Heart left ventricle (tissue), 16 donors: ENCODE measurements at regions not wholly inside any gene's neighbourhood (a gene's known extent, or its start where the extent isn't known, plus 50 kb on each side); places are given as distances from the start of the nearest gene placed in this dataset.
A peak's percentile ranks its signal among the peaks of the same experiment; 100 is the strongest.

ENCODE experiments used
- ATAC-seq, 4 donors: fragments of 200-7000 bp; cut with Tn5 transposase; one replicate each; pipeline ENCODE4 v1.9.1; 2020 to 2022; ENCODE audit warnings: moderate library complexity in 4 of 4, mild to moderate bottlenecking in 3 of 4, moderate number of reproducible peaks in 1 of 4
- DNase-seq, 5 donors: peaks; one replicate each; pipeline ENCODE4 v3.0.0-alpha.2; 2020
- H3K27ac ChIP-seq, 12 donors: fragments of 200-600 bp; sonication (generic) in 4 of 12; one replicate each; pipeline versions ENCODE4 v1.5.0 to v1.8.0; 2016 to 2022; ENCODE audit warnings: mild to moderate bottlenecking in 2 of 12
- H3K27me3 ChIP-seq, 9 donors: fragments of 200-600 bp; sonication (generic) in 2 of 9; one replicate each; pipeline versions ENCODE4 v1.5.1 to v1.8.0; 2016 to 2022; ENCODE audit warnings: mild to moderate bottlenecking in 3 of 9
- H3K36me3 ChIP-seq, 9 donors: fragments of 200-600 bp; sonication (generic) in 2 of 9; one replicate each; pipeline versions ENCODE4 v1.5.0 to v1.8.0; 2018 to 2022; ENCODE audit warnings: mild to moderate bottlenecking in 2 of 9
- H3K4me1 ChIP-seq, 12 donors: fragments of 200-600 bp; sonication (generic) in 4 of 12; one replicate each; pipeline versions ENCODE4 v1.5.0 to v1.8.0; 2016 to 2022; ENCODE audit warnings: mild to moderate bottlenecking in 3 of 12
- H3K4me3 ChIP-seq, 12 donors: fragments of 200-600 bp; sonication (generic) in 4 of 12; one replicate each; pipeline versions ENCODE4 v1.5.0 to v1.8.0; 2017 to 2022; ENCODE audit warnings: mild to moderate bottlenecking in 9 of 12, moderate library complexity in 4 of 12
- H3K9me3 ChIP-seq, 12 donors: fragments of 200-600 bp; sonication (generic) in 4 of 12; one replicate each; pipeline versions ENCODE4 v1.5.0 to v1.8.0; 2016 to 2022; ENCODE audit warnings: mild to moderate bottlenecking in 1 of 12
- POLR2A ChIP-seq, 2 donors: fragments of 450-650 bp; IDR thresholded peaks; one replicate each; pipeline ENCODE4 v1.6.1; 2017; ENCODE audit warnings: antibody characterized with exemption in 2 of 2, mild to moderate bottlenecking in 2 of 2, moderate library complexity in 2 of 2
- WGBS, 4 donors: extraction: QIAGEN DNeasy Blood & Tissue Kit in 2 of 4; methylation state at CpG; one replicate each; pipeline versions ENCODE4 v1.1.5 to v1.1.7; 2013 to 2018; 5-methylcytosine and 5-hydroxymethylcytosine counted together
- intact Hi-C, 10 donors: fragments of 100-400 bp; cut with DNase I; formaldehyde crosslinking; loops; one replicate each; pipeline versions ENCODE4 v1.11.1 to v1.14.2; 2022
- TF ChIP-seq, protein P1 (sequence below), 12 donors: fragments of 200-600 bp; sonication (generic) in 4 of 12; IDR thresholded peaks; one replicate each; pipeline versions ENCODE4 v1.5.0 to v1.8.0; 2018 to 2022; ENCODE audit warnings: antibody characterized with exemption in 12 of 12, mild to moderate bottlenecking in 5 of 12
- donor health status: ischemic (EF 13 %, LVEDD 7.1; RV severe dilation, severe dysfunction).
- donor health status: healthy with polysubstance abuse.
- donor health status: DM: no; HTN: yes; CAD: no.
- donor health status: DM: no; HTN: no; CAD: no.
- donor health status: ischemic (EF 25% LVEDD 6.9; RV normal size, moderate dysfunction).
- donor health status: ischemic (EF 25% LVEDD 5.7; RV mildly dilated, moderate dysfunction).
- donor health status: healthy.
- donor health status: DM: yes; HTN: yes; CAD: no.
- donor health status: ischemic (EF 35%, LVEDD 5.7; RV mildly dilated, moderate dysfunction).
- donor health status: nonischemic (EF 11% LVEDD 7.7; RV severe dilation, severe dysfunction).
- donor health status: DM: yes; HTN: yes; CAD: no.
- donor health status: PGD.
- donor health status: ischemic (EF 29% LVEDD 5.4; RV normal size, mild dysfunction).
- donor health status: nonischemic (EF 23%, LVEDD 6.1; RV moderate dilation, normal function).

DNA sequence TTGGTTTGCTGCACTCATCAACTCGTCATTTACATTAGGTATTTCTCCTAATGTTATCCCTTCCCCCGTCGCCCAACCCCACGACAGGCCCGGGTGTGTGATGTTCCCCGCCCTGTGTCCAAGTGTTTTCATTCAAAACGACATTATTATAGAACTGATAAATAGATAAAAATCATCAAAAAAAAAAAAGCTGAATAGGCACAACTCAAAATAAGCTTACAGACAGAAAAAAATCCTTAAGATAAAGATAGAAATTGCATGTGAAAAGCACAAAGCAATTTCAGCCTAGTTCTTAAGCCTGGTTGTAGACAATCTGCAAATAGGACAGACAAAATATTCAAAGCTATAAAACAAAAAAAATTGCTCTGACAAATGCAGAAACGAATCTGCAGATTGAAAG lies 142.9 kb upstream of the LNX1 start:
- WGBS, 4 donors: 54 to 71% (median 63%) methylated on average over 8 of the region's 8 CpGs
- no peak for ATAC-seq
- intact Hi-C loops: no loop called here

DNA sequence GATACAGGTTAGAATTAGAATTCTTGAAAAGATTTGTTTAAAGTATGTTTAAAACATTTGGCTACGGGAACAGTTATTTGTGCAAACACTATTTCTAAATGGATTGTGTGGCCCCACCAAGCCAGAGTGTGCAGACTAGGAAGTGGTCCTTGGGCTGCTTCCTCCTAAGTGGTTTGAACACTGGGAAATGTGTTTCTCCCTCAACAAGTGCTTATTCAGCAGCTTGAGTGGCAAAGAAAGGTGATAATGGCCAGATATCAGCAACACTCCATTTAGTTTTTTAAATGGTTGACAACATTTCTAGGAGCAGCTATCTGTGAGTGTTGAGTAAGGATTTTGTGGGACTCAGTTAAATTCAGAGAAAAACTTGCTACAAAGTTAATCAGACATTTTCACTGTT lies 141.4 kb upstream of the LNX1 start:
- ATAC-seq (no peak), DNase-seq (no peak)
- Histone ChIP-seq H3K36me3 (no peaks in the 10 kb centered on the region), H3K27ac (no peak overlapping the region), H3K4me1 (peaks cover 0 to 22% (median 0%) of the 10 kb centered on the region in 12 donors), H3K4me3 (no peak overlapping the region), H3K9me3 (no peaks in the 10 kb centered on the region), H3K27me3 (no peaks in the 10 kb centered on the region)
- intact Hi-C loops: no loop called here
- 84 to 92% (median 89%) methylated on average over 1 of the region's 1 CpG for WGBS, 4 donors
- TF ChIP-seq POLR2A (IDR thresholded peaks at IDR 0.05): no peak
- TF ChIP-seq, protein P1, sequence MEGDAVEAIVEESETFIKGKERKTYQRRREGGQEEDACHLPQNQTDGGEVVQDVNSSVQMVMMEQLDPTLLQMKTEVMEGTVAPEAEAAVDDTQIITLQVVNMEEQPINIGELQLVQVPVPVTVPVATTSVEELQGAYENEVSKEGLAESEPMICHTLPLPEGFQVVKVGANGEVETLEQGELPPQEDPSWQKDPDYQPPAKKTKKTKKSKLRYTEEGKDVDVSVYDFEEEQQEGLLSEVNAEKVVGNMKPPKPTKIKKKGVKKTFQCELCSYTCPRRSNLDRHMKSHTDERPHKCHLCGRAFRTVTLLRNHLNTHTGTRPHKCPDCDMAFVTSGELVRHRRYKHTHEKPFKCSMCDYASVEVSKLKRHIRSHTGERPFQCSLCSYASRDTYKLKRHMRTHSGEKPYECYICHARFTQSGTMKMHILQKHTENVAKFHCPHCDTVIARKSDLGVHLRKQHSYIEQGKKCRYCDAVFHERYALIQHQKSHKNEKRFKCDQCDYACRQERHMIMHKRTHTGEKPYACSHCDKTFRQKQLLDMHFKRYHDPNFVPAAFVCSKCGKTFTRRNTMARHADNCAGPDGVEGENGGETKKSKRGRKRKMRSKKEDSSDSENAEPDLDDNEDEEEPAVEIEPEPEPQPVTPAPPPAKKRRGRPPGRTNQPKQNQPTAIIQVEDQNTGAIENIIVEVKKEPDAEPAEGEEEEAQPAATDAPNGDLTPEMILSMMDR (IDR thresholded peaks at IDR 0.05): no peak

More for the DNA sequence above, 142.9 kb upstream of the LNX1 start:
- no peak overlapping the region for H3K4me3 ChIP-seq
- no peaks in the 10 kb centered on the region for H3K36me3 ChIP-seq
- no peak for TF ChIP-seq POLR2A (IDR thresholded peaks at IDR 0.05)
- TF ChIP-seq, protein P1 (IDR thresholded peaks at IDR 0.05): no peak
- no peak for DNase-seq
- no peaks in the 10 kb centered on the region for H3K9me3 ChIP-seq
- H3K27me3 ChIP-seq: no peaks in the 10 kb centered on the region
- peak overlapping the region in 4 of 12 donors; percentile 1 to 37 (median 18) for H3K27ac ChIP-seq
- peaks cover 0 to 22% (median 0%) of the 10 kb centered on the region in 12 donors for H3K4me1 ChIP-seq

DNA sequence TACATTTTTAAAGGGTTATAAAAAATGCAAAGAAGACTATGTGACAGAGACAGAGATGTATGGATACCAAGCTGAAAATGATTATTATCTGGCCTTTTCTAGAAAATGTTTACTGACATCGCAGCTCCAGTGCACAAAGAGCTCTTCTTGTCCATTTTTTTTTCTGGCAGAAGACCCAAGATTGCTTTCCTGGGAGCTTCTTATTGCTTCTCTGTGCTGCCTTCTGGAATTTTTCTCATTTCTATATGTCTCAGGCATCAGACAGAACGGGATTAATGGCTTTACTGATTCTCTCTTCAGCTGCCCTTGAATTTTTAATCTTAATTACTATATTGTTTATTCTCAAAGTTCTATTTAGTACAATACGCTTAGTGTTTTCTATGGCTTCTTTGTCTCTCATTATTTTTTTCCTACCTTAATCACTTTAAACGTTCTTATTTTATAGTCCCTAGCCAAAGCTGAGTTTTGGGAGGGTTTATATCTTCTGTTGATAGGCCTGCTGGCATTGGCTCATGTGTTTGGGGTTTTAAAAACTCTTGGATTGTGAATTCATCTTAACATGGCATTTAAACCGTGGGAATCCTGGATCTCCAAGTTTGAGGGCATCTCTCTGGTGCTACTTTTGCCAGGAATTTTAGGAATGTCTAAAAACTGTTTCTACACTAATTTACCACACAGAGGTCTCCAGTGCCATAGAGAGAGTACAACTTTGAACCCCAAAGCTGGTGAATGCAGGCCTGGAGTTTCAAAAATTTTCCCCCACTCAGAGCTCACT lies 138.9 kb upstream of the LNX1 start:
- intact Hi-C loops: no loop called here
- H3K27ac ChIP-seq: no peak overlapping the region
- H3K36me3 ChIP-seq: no peaks in the 10 kb centered on the region
- TF ChIP-seq POLR2A (IDR thresholded peaks at IDR 0.05): no peak
- TF ChIP-seq, protein P1 (IDR thresholded peaks at IDR 0.05): no peak
- no peaks in the 10 kb centered on the region for H3K9me3 ChIP-seq
- H3K4me3 ChIP-seq: no peak overlapping the region
- ATAC-seq (no peak), DNase-seq (no peak)
- peaks cover 0 to 21% (median 0%) of the 10 kb centered on the region in 12 donors for H3K4me1 ChIP-seq
- no peaks in the 10 kb centered on the region for H3K27me3 ChIP-seq
- WGBS, 4 donors: 66 to 80% (median 75%) methylated on average over 4 to 5 of the region's 5 CpGs

DNA sequence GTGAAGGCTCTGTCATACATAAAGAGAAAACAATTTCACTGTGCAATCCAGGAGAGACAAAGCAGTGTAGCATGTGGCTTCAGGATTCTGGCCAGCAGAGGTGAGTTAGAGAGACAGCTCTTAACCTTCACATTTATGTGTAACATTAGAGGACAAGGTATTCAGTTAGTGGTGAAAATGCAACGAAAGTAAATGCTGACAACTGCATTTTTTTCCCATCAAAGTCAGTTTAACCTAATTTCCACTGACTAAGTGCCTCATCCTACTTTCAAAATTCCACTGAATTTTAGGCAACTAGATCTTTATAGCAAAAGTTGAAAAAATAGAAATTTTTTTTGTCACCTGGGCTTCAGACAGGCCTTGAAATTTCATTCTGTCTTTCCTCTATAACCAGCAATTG lies 130.8 kb upstream of the LNX1 start:
- H3K27ac ChIP-seq: no peak overlapping the region
- H3K4me3 ChIP-seq: no peak overlapping the region
- DNase-seq: no peak
- WGBS, 4 donors: 91 to 98% (median 93%) methylated on average over 1 of the region's 1 CpG
- peaks cover 0 to 6% (median 0%) of the 10 kb centered on the region in 12 donors for H3K4me1 ChIP-seq
- H3K9me3 ChIP-seq: no peaks in the 10 kb centered on the region
- no peak for ATAC-seq
- intact Hi-C loops: no loop called here
- TF ChIP-seq, protein P1 (IDR thresholded peaks at IDR 0.05): no peak
- TF ChIP-seq POLR2A (IDR thresholded peaks at IDR 0.05): no peak
- no peaks in the 10 kb centered on the region for H3K36me3 ChIP-seq
- peaks cover 0 to 4% (median 0%) of the 10 kb centered on the region in 9 donors for H3K27me3 ChIP-seq
